ENCODE measurements at regions not wholly inside any gene's neighbourhood (a gene's known extent, or its start where the extent isn't known, plus 50 kb on each side); places are given as distances from the start of the nearest gene placed in this dataset.
A peak's percentile ranks its signal among the peaks of the same experiment; 100 is the strongest.

DNA sequence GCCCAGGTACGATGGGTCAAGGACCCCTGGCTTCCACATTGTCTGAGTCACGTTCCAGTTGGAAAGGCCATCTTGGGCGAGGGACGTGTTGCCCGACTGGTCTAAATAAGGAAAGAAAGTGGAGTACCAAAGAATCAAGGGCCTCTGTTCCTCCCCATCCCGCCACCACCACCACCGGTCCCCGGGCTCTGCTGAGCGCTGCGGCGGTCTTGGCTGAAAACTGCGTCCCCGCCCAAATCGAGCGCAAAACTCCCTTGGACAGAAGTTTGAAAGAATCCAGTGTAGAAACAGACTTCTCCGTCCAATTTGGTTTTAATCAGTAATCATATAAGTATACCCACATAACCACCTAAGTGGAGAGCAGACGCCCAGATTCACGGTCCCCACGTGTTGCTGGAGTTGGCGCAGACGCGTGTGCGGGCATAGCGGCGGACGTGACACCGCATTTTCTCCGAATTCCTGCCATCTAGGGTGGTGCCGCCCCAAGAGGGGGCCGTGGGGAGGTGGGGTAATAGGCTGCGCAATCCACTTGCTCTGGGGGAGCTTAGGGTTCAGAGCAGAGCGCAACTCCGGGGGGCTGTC is 243.8 kb upstream of the TOPAZ1 start:
- no peak for TF ChIP-seq CTCF (IDR thresholded peaks at IDR 0.05; ENCODE audit: poor library complexity)
- peak; percentile 89 for TF ChIP-seq EZH2 (IDR thresholded peaks at IDR 0.05; ENCODE audit: borderline replicate concordance)
- H3K27ac ChIP-seq: no peak overlapping the region
- H3K4me2 ChIP-seq: peak overlapping the region; percentile 96
- no peaks in the 10 kb centered on the region for H3K9me3 ChIP-seq (ENCODE audit: low read depth)
- peaks cover 42% of the 10 kb centered on the region for H3K4me1 ChIP-seq (ENCODE audit: insufficient read depth)
- peak overlapping the region; percentile 80 for H2AFZ ChIP-seq
- peaks cover 85% of the 10 kb centered on the region for H3K27me3 ChIP-seq
- 6% methylated on average over 33 of the region's 33 CpGs for WGBS (ENCODE audit: low lambda C conversion rate, missing lambda C conversion rate)
- no peaks in the 10 kb centered on the region for H4K20me1 ChIP-seq (ENCODE audit: insufficient read depth, poor library complexity, severe bottlenecking)
- H3K9me2 ChIP-seq (replicated peaks; ENCODE audit: insufficient read depth): no peaks in the 10 kb centered on the region
- DNase-seq (ENCODE audit: low spot score): no peak
- H3K36me3 ChIP-seq (replicated peaks; ENCODE audit: insufficient read depth, low read depth): no peaks in the 10 kb centered on the region
- peak overlapping the region; percentile 8 for H3K4me3 ChIP-seq
- H3K79me2 ChIP-seq: no peaks in the 10 kb centered on the region

DNA sequence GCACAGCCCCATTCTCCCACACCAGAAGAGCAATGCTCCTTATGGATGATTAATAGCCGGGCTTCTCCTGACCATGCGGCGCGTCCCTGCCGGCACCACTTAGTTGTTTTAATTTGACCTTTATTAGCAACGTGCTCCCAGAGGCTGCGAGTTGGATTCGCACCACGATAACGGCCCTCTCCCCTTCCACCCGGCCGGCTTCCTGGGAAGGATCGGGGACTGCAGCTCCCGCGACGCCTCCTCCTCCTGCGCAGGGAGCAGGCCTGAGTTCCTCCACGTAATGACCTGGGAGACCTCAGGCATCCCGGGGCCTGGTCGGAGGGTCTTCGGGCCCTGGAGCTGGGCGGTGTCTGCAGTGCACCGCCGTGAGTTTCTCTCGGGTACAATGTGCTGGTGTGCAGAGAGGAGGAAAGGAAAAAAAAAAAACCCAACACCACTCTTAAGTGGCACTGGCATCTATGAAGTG is 243.3 kb upstream of the TOPAZ1 start:
- peaks cover 42% of the 10 kb centered on the region for H3K4me1 ChIP-seq (ENCODE audit: insufficient read depth)
- DNase-seq (ENCODE audit: low spot score): peak; percentile 12
- 2% methylated on average over 25 of the region's 25 CpGs for WGBS (ENCODE audit: low lambda C conversion rate, missing lambda C conversion rate)
- no peaks in the 10 kb centered on the region for H3K36me3 ChIP-seq (replicated peaks; ENCODE audit: insufficient read depth, low read depth)
- peak; percentile 71 for TF ChIP-seq EZH2 (IDR thresholded peaks at IDR 0.05; ENCODE audit: borderline replicate concordance)
- no peak for TF ChIP-seq CTCF (IDR thresholded peaks at IDR 0.05; ENCODE audit: poor library complexity)
- peak; percentile 84 for TF ChIP-seq EZH2phosphoT487 (IDR thresholded peaks at IDR 0.05; ENCODE audit: low read depth, severe bottlenecking, unreplicated experiment)
- H3K27ac ChIP-seq: no peak overlapping the region
- H4K20me1 ChIP-seq (ENCODE audit: insufficient read depth, poor library complexity, severe bottlenecking): no peaks in the 10 kb centered on the region
- peak overlapping the region; percentile 80 for H2AFZ ChIP-seq
- H3K79me2 ChIP-seq: no peaks in the 10 kb centered on the region
- H3K4me2 ChIP-seq: peak overlapping the region; percentile 96
- H3K4me3 ChIP-seq: peak overlapping the region; percentile 80
- H3K9me2 ChIP-seq (replicated peaks; ENCODE audit: insufficient read depth): no peaks in the 10 kb centered on the region
- peaks cover 80% of the 10 kb centered on the region for H3K27me3 ChIP-seq
- H3K9me3 ChIP-seq (ENCODE audit: low read depth): no peaks in the 10 kb centered on the region

DNA sequence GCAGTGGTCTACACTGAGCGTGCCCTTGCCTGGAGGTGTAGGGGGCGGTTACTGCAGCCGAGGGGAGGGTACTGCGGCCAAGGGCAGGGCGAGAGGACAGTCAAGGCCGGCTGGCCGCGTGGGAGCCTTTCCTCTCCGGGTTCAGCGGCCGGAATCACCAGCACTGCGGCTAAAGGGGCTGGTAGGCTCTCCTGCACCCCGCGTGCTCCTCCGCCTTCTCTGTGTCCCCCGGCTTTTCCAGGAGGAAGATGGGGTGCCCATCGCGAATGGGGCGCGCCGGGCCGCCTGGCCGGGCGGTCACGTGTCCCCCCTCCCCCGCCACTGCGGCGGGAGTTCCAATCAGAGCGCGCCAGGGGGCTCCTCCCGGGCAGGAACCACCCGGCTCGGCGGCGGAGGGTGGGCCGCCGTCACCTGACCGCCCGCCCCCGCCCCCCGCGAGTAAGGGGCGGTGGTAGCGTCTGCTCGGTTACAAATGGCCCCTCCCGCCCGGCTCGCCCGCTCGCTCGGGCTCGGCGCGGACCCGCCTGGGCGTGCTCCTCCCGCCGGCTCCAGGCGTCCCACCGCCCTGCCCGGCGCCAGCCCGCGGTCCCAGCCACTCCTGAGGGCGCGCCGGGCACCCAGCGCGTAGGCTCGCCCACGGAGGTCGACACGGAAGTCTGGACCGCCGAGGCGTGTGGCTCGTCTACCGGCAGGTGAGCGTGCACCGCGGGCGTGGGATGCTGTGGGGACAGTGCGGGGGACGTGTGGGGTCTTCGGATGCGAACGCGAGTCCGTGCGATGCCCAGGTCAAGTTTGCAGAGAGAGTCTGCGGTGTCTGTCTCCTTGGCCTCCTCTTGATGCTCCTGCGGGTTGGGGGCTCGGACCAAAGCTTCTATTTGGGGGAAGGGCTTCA is 242.6 kb upstream of the TOPAZ1 start:
- peak; percentile 83 for DNase-seq (ENCODE audit: low spot score)
- 2% methylated on average over 54 of the region's 93 CpGs for WGBS (ENCODE audit: low lambda C conversion rate, missing lambda C conversion rate)
- Histone ChIP-seq H3K36me3 (replicated peaks; ENCODE audit: insufficient read depth, low read depth) (no peaks in the 10 kb centered on the region), H3K9me2 (replicated peaks; ENCODE audit: insufficient read depth) (no peaks in the 10 kb centered on the region), H3K27me3 (peaks cover 73% of the 10 kb centered on the region), H4K20me1 (ENCODE audit: insufficient read depth, poor library complexity, severe bottlenecking) (no peaks in the 10 kb centered on the region), H3K79me2 (no peaks in the 10 kb centered on the region), H3K9me3 (ENCODE audit: low read depth) (no peaks in the 10 kb centered on the region), H2AFZ (peak overlapping the region; percentile 80), H3K27ac (no peak overlapping the region), H3K4me3 (peak overlapping the region; percentile 80), H3K4me1 (ENCODE audit: insufficient read depth) (peaks cover 42% of the 10 kb centered on the region), H3K4me2 (peak overlapping the region; percentile 96)
- TF ChIP-seq CTCF (IDR thresholded peaks at IDR 0.05; ENCODE audit: poor library complexity): no peak
- TF ChIP-seq EZH2phosphoT487 (IDR thresholded peaks at IDR 0.05; ENCODE audit: low read depth, severe bottlenecking, unreplicated experiment): peak; percentile 1
- TF ChIP-seq EZH2 (IDR thresholded peaks at IDR 0.05; ENCODE audit: borderline replicate concordance): no peak

Measured in hepatocyte (in vitro differentiated cells).